Activated CD8-positive, alpha-beta T cell treated with anti-CD3 and anti-CD28 coated beads for 36 hours (primary cell): ENCODE measurements at regions not wholly inside any gene's neighbourhood (a gene's known extent, or its start where the extent isn't known, plus 50 kb on each side); places are given as distances from the start of the nearest gene placed in this dataset.

Source experiments
- ATAC-seq: fragments of 200-7000 bp; cut with Tn5 transposase; one replicate; pipeline ENCODE4 v1.10.0; 2021; ENCODE audit warnings: mild to moderate bottlenecking, moderate library complexity
- CTCF ChIA-PET: fragments of 350-600 bp; sonication (Branson Sonifier 250); formaldehyde crosslinking; loops from one replicate; lab custom pipeline; 2021; ENCODE audit warnings: antibody characterized with exemption; lab: Charles Lee
- POLR2A ChIA-PET: fragments of 350-600 bp; sonication (Branson Sonifier 250); formaldehyde crosslinking; loops from one replicate; lab custom pipeline; 2021; ENCODE audit warnings: antibody characterized with exemption; lab: Charles Lee
- DNase-seq: peaks from one replicate; pipeline ENCODE4 v3.0.0-alpha.2; 2020
- H3K27ac Mint-ChIP-seq: one replicate; pipeline ENCODE4 v1.8.0; 2021; ENCODE audit warnings: mild to moderate bottlenecking, mixed read lengths
- H3K27me3 Mint-ChIP-seq: one replicate; pipeline ENCODE4 v1.8.0; 2021; ENCODE audit warnings: mixed read lengths
- H3K36me3 Mint-ChIP-seq: one replicate; pipeline ENCODE4 v1.8.0; 2021; ENCODE audit warnings: low read depth, mixed read lengths
- H3K4me1 Mint-ChIP-seq: one replicate; pipeline ENCODE4 v1.8.0; 2021; ENCODE audit warnings: low read depth, mixed read lengths
- H3K4me3 Mint-ChIP-seq: one replicate; pipeline ENCODE4 v1.8.0; 2021; ENCODE audit warnings: mild to moderate bottlenecking, moderate library complexity, mixed read lengths
- H3K9me3 Mint-ChIP-seq: one replicate; pipeline ENCODE4 v1.8.0; 2021; ENCODE audit warnings: mixed read lengths
- intact Hi-C: fragments of 100-400 bp; cut with micrococcal nuclease; formaldehyde crosslinking; loops from one replicate; pipeline ENCODE4 v1.10.0; 2022
- TF ChIP-seq, protein P1 (sequence below): fragments of 200-600 bp; IDR thresholded peaks from one replicate; pipeline ENCODE4 v1.8.0; 2022; ENCODE audit warnings: antibody characterized with exemption, mild to moderate bottlenecking

DNA sequence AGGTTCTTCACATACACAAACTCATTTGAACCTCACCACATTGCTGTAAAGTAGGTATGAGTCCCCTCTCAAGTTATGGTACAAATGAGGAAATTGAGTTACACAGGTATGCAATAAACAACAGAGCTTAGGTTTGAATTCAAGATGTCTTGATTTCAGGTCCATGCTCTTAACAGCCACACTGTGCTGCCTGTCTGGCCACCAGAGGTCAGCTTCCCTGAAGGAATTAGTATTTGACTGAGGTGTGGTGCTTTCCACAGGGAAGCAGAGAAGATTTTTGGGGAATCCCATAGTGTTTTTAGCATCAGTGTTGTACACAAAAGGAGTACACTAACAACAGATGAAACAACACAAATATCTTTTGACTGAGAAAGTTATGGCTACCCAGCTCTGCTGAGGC, 94.4 kb upstream of the ITGA1 start:
- no peak overlapping the region for H3K27ac Mint-ChIP-seq
- H3K4me3 Mint-ChIP-seq = no peak overlapping the region
- intact Hi-C loops = no loop called here
- ChIA-PET POLR2A (interaction anchor here (0.6 to 1.6 kb wide), 3 partner anchors 94 to 1730 kb away, joined by 3 read pairs; no protein-coding TSS in a partner anchor), CTCF (interaction anchor here (0.6 to 4.4 kb wide), 28 partner anchors 9 to 256 kb away, joined by 3 to 20 read pairs (median 4); no protein-coding TSS in a partner anchor)
- DNase-seq (peak; percentile 50), ATAC-seq (no peak)
- TF ChIP-seq, protein P1, sequence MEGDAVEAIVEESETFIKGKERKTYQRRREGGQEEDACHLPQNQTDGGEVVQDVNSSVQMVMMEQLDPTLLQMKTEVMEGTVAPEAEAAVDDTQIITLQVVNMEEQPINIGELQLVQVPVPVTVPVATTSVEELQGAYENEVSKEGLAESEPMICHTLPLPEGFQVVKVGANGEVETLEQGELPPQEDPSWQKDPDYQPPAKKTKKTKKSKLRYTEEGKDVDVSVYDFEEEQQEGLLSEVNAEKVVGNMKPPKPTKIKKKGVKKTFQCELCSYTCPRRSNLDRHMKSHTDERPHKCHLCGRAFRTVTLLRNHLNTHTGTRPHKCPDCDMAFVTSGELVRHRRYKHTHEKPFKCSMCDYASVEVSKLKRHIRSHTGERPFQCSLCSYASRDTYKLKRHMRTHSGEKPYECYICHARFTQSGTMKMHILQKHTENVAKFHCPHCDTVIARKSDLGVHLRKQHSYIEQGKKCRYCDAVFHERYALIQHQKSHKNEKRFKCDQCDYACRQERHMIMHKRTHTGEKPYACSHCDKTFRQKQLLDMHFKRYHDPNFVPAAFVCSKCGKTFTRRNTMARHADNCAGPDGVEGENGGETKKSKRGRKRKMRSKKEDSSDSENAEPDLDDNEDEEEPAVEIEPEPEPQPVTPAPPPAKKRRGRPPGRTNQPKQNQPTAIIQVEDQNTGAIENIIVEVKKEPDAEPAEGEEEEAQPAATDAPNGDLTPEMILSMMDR = peak; percentile 36
- peaks cover 7% of the 10 kb centered on the region for H3K4me1 Mint-ChIP-seq
- H3K9me3 Mint-ChIP-seq = no peaks in the 10 kb centered on the region
- no peaks in the 10 kb centered on the region for H3K36me3 Mint-ChIP-seq
- no peaks in the 10 kb centered on the region for H3K27me3 Mint-ChIP-seq

DNA sequence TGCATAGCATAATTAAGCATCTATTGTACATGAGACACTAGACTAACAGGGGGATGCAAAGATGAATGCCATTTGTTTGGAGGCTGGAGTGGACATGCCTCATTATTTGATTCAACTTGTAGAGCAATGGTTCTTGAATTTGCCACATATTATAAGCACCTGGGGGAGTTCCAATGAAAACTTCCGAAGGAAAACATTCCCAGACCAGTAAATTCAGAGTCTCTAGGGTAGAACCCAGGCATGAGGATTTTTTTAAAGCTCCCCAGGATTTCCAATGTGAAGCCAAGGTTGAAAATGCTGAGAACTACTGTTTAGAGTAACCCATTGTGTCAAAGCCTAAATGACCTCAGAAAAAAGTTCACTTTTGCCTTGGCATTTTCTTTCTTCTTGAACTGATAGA, 93.9 kb upstream of the ITGA1 start:
- Mint-ChIP-seq H3K27ac (no peak overlapping the region), H3K9me3 (no peaks in the 10 kb centered on the region), H3K36me3 (no peaks in the 10 kb centered on the region), H3K4me1 (peaks cover 7% of the 10 kb centered on the region), H3K4me3 (no peak overlapping the region), H3K27me3 (no peaks in the 10 kb centered on the region)
- TF ChIP-seq, protein P1 = no peak
- POLR2A ChIA-PET = interaction anchor here (0.6 to 1.6 kb wide), 2 partner anchors 93 to 1730 kb away, joined by 3 read pairs; no protein-coding TSS in a partner anchor
- CTCF ChIA-PET = interaction anchor here (1.0 to 4.4 kb wide), 19 partner anchors 9 to 255 kb away, joined by 3 to 20 read pairs (median 4); no protein-coding TSS in a partner anchor
- intact Hi-C loops = no loop called here
- DNase-seq (no peak), ATAC-seq (no peak)

DNA sequence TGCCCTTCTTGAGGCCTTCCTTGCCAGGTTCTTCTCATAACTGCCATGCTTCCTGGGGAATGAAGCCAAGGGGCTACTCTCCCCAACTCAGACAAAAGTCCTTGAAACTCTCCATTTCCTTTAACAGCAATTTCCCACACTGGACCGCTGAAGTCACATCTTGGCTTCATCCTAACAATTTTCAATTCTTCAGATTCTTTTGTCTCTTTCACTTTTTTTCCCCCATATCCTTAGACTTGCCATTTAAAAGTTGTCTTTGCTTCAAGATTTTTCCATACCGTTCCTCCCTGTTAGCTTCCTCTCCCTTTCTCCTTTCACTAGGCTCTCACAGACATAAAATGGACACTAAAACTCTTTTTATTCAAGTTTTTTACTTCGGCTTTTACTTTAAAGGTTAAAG, 93.1 kb upstream of the ITGA1 start:
- no peak overlapping the region for H3K4me3 Mint-ChIP-seq
- TF ChIP-seq, protein P1 = no peak
- H3K27me3 Mint-ChIP-seq = no peaks in the 10 kb centered on the region
- no peak for DNase-seq
- H3K4me1 Mint-ChIP-seq = peaks cover 7% of the 10 kb centered on the region
- ATAC-seq = no peak
- no peaks in the 10 kb centered on the region for H3K9me3 Mint-ChIP-seq
- H3K27ac Mint-ChIP-seq = no peak overlapping the region
- POLR2A ChIA-PET = no interaction called here
- CTCF ChIA-PET = interaction anchor here (0.6 to 4.4 kb wide), 4 partner anchors 22 to 336 kb away, joined by 3 to 20 read pairs (median 4); no protein-coding TSS in a partner anchor
- intact Hi-C loops = no loop called here
- H3K36me3 Mint-ChIP-seq = no peaks in the 10 kb centered on the region

DNA sequence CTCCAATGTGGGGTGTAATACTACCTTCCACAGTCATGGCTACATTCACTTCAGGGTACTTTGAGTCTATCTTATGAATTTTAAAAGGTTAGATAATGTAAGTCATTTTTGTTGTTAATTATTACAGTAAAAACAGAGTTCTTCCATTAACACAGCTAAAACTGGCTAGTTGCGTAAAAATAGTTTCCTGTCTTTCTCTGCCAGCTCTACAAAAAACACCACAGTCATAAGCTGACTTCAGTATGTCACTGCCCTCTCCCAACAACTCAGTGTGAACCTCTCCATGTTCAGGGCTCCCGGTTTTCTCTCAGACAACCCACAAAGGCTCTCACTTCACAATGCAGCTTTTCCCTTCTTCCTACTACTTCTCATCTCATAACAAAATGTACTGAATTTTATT, 84.8 kb upstream of the ITGA1 start:
- ATAC-seq (no peak), DNase-seq (no peak)
- POLR2A ChIA-PET = no interaction called here
- CTCF ChIA-PET = interaction anchor here (1.2 kb wide), 1 partner anchor 9 kb away, joined by 5 read pairs; no protein-coding TSS in a partner anchor
- no peaks in the 10 kb centered on the region for H3K36me3 Mint-ChIP-seq
- peaks cover under 1% of the 10 kb centered on the region for H3K27me3 Mint-ChIP-seq
- no peak overlapping the region for H3K4me3 Mint-ChIP-seq
- TF ChIP-seq, protein P1 = no peak
- peaks cover 13% of the 10 kb centered on the region for H3K4me1 Mint-ChIP-seq
- no peaks in the 10 kb centered on the region for H3K9me3 Mint-ChIP-seq
- H3K27ac Mint-ChIP-seq = no peak overlapping the region
- intact Hi-C loops = loop anchor here (10.0 kb wide), 1 partner anchor 82 kb away; the partner anchor contains the start of genes ITGA1 and PELO

DNA sequence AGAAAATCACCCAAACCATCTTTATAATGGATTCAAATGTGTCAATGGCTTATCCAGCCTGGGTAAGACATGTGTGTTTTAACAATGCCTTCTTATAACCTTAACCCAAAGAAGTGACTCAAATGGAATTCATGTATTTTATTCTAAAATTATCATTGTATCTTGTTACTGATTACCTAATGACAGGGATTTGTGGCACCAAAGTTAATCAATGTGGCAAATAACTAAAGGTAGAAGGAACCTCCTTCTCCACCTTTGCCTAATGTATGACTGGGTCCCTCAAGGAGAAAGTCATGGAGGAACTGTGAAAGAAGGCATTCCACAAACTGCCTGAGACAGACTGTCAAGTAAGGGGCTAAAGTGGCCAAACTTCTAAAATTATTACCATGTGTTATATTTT, 84.4 kb upstream of the ITGA1 start:
- TF ChIP-seq, protein P1 = no peak
- DNase-seq = no peak
- POLR2A ChIA-PET = no interaction called here
- no peaks in the 10 kb centered on the region for H3K36me3 Mint-ChIP-seq
- ATAC-seq = no peak
- H3K4me1 Mint-ChIP-seq = peaks cover 14% of the 10 kb centered on the region
- intact Hi-C loops = loop anchor here (10.0 kb wide), 1 partner anchor 81 kb away; the partner anchor contains the start of genes ITGA1 and PELO
- CTCF ChIA-PET = interaction anchor here (1.2 kb wide), 1 partner anchor 10 kb away, joined by 5 read pairs; no protein-coding TSS in a partner anchor
- H3K27me3 Mint-ChIP-seq = peaks cover 2% of the 10 kb centered on the region
- H3K4me3 Mint-ChIP-seq = no peak overlapping the region
- no peak overlapping the region for H3K27ac Mint-ChIP-seq
- H3K9me3 Mint-ChIP-seq = no peaks in the 10 kb centered on the region
